GM11168 (cell line): ENCODE measurements at regions not wholly inside any gene's neighbourhood (a gene's known extent, or its start where the extent isn't known, plus 50 kb on each side); places are given as distances from the start of the nearest gene placed in this dataset.
"Not testable (repeated sequence)": the region's sequence is repeated elsewhere in the genome, so short reads cannot be mapped to it uniquely, and the experiment has no call there.

Experiments used
- in situ Hi-C: fragments of 300-500 bp; cut with MboI; formaldehyde crosslinking; loops from one replicate; pipeline ENCODE4 v1.12.0; 2022; ENCODE audit warnings: low sequenced_read_pairs; ENCODE audit not compliant: unreplicated experiment

- in situ Hi-C loops = no loop called here
Observed at GRCh38 chr11:96506041-96506440, 116.2 kb downstream of the JRKL start.

GRCh38 chr11:96506953-96507354 is 117.1 kb downstream of the JRKL start:
- in situ Hi-C loops = no loop called here

GRCh38 chr11:96508861-96509260 is 119.0 kb downstream of the JRKL start:
- in situ Hi-C loops = no loop called here

- in situ Hi-C loops = no loop called here
Observed at GRCh38 chr11:96520939-96521338, 131.1 kb downstream of the JRKL start.

- in situ Hi-C loops = no loop called here
Observed at GRCh38 chr11:96523656-96524055, 133.8 kb downstream of the JRKL start.

- in situ Hi-C loops = no loop called here
Observed at GRCh38 chr11:96524475-96524874, 134.7 kb downstream of the JRKL start.

- in situ Hi-C loops = no loop called here
Observed at GRCh38 chr11:96530473-96530872, 140.7 kb downstream of the JRKL start.

- in situ Hi-C loops = no loop called here
Observed at GRCh38 chr11:96538104-96538503, 148.3 kb downstream of the JRKL start.

- in situ Hi-C loops = no loop called here
Observed at GRCh38 chr11:96538622-96539021, 148.8 kb downstream of the JRKL start.

GRCh38 chr11:96540875-96541274 is 151.1 kb downstream of the JRKL start:
- in situ Hi-C loops = no loop called here

- in situ Hi-C loops = no loop called here
Observed at GRCh38 chr11:96543177-96543576, 153.4 kb downstream of the JRKL start.

- in situ Hi-C loops = not testable (repeated sequence)
Observed at GRCh38 chr11:96545192-96545591, 155.4 kb downstream of the JRKL start.

- in situ Hi-C loops = no loop called here
Observed at GRCh38 chr11:96551136-96551535, 161.3 kb downstream of the JRKL start.

- in situ Hi-C loops = no loop called here
Observed at GRCh38 chr11:96554236-96554820, 164.5 kb downstream of the JRKL start.

- in situ Hi-C loops = not testable (repeated sequence)
Observed at GRCh38 chr11:96555826-96556225, 166.0 kb downstream of the JRKL start.

- in situ Hi-C loops = not testable (repeated sequence)
Observed at GRCh38 chr11:96560727-96561126, 170.9 kb downstream of the JRKL start.

GRCh38 chr11:96567176-96567575 is 177.4 kb downstream of the JRKL start:
- in situ Hi-C loops = no loop called here

GRCh38 chr11:96567667-96568066 is 177.9 kb downstream of the JRKL start:
- in situ Hi-C loops = no loop called here

- in situ Hi-C loops = no loop called here
Observed at GRCh38 chr11:96576383-96576782, 186.6 kb downstream of the JRKL start.

- in situ Hi-C loops = no loop called here
Observed at GRCh38 chr11:96578379-96578778, 188.6 kb downstream of the JRKL start.

GRCh38 chr11:96579656-96580055 is 189.8 kb downstream of the JRKL start:
- in situ Hi-C loops = no loop called here

- in situ Hi-C loops = no loop called here
Observed at GRCh38 chr11:96580476-96581040, 190.7 kb downstream of the JRKL start.
